ENCODE measurements at regions not wholly inside any gene's neighbourhood (a gene's known extent, or its start where the extent isn't known, plus 50 kb on each side); places are given as distances from the start of the nearest gene placed in this dataset.

DNA sequence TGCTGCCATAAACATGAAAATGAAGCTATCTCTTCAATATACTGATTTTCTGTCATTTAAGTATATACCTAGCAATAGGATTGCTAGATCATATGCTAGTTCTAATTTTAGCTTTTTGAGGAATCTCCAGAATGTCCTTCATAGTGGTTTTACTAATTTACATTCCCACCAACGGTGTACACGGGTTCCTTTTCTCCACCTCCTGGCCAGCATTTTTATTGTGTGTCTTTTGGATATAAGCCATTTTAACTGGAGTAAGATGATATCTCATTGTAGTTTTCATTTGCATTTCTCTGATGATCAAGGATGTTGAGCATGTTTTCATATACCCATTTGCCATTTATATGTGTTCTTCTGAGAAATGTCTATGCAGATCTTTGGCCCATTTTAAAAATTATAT lies 446.5 kb downstream of the GABRG2 start:
- intact Hi-C loops (cut with DNase I) = no loop called here
- no peaks in the 10 kb centered on the region for H3K9me3 ChIP-seq (replicated peaks in 1 of 3)
- H3K4me3 ChIP-seq = no peak overlapping the region
- 69 to 83% (median 80%) methylated on average over 2 of the region's 2 CpGs for WGBS, 4 donors
- H3K27me3 ChIP-seq = no peaks in the 10 kb centered on the region
- TF ChIP-seq CTCF (IDR thresholded peaks at IDR 0.05) (no peak), POLR2A (IDR thresholded peaks at IDR 0.05) (no peak)
- H3K36me3 ChIP-seq (replicated peaks in 1 of 2) = no peaks in the 10 kb centered on the region
- no peak for DNase-seq
- H3K4me1 ChIP-seq (replicated peaks in 1 of 2) = no peaks in the 10 kb centered on the region
- no peak overlapping the region for H3K27ac ChIP-seq

- Histone ChIP-seq H3K27me3 (no peaks in the 10 kb centered on the region), H3K4me3 (no peak overlapping the region), H3K27ac (no peak overlapping the region), H3K4me1 (replicated peaks in 1 of 2) (no peaks in the 10 kb centered on the region), H3K9me3 (replicated peaks in 1 of 3) (no peaks in the 10 kb centered on the region), H3K36me3 (replicated peaks in 1 of 2) (no peaks in the 10 kb centered on the region)
- 72 to 92% (median 81%) methylated on average over 1 of the region's 1 CpG for WGBS, 4 donors
- DNase-seq = no peak
- intact Hi-C loops (cut with DNase I) = no loop called here
- TF ChIP-seq POLR2A (IDR thresholded peaks at IDR 0.05) = no peak
- TF ChIP-seq CTCF (IDR thresholded peaks at IDR 0.05) = no peak
Observed at GRCh38 chr5:162520878-162521277, 453.3 kb downstream of the GABRG2 start.

DNA sequence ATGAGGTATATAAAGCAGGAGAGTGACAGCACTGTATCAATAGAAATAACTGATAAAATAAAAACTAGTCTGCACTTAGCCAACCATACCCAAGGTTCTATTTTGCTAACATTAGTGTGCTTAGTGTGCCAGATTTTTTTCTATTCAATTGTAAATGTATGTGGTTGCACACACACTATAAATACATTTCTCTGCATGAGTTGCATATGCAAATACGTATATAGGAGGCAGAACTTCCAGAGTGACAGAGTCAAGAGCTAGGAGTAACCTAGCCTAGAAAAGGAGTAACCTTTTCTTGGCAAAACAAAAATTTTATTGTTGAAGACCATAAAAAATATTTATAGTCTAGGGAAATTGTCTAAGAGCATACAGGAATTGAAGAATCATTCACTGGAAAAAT lies 461.6 kb downstream of the GABRG2 start:
- no peak for DNase-seq
- 33 to 64% (median 47%) methylated on average over 1 of the region's 1 CpG for WGBS, 4 donors
- Histone ChIP-seq H3K27ac (no peak overlapping the region), H3K27me3 (no peaks in the 10 kb centered on the region), H3K36me3 (replicated peaks in 1 of 2) (no peaks in the 10 kb centered on the region), H3K4me1 (replicated peaks in 1 of 2) (no peaks in the 10 kb centered on the region), H3K4me3 (no peak overlapping the region), H3K9me3 (replicated peaks in 1 of 3) (no peaks in the 10 kb centered on the region)
- no peak for TF ChIP-seq POLR2A (IDR thresholded peaks at IDR 0.05)
- no peak for TF ChIP-seq CTCF (IDR thresholded peaks at IDR 0.05)
- intact Hi-C loops (cut with DNase I) = no loop called here

DNA sequence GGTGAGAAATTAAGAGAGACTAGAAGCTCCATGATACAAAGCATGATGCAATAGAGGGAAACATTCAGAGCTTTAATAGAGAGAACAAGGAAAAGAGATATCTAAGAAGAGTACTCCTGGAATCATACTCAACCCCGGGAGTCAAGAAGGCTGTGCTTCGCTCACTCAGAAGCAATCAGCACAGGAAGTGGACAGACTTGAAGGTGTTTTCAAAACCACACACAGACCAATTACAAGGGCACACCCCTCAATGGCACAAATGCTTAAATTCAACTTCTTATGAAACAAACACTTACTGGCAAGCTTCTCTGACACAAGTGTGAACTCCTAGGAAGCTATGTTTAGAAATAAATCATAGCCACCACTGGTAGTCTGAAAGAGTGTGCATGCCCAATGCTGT lies 462.3 kb downstream of the GABRG2 start:
- no peaks in the 10 kb centered on the region for H3K27me3 ChIP-seq
- H3K27ac ChIP-seq = no peak overlapping the region
- no peaks in the 10 kb centered on the region for H3K36me3 ChIP-seq (replicated peaks in 1 of 2)
- H3K9me3 ChIP-seq (replicated peaks in 1 of 3) = no peaks in the 10 kb centered on the region
- TF ChIP-seq POLR2A (IDR thresholded peaks at IDR 0.05) (no peak), CTCF (IDR thresholded peaks at IDR 0.05) (no peak)
- no peak for DNase-seq
- no peak overlapping the region for H3K4me3 ChIP-seq
- 80 to 89% (median 83%) methylated on average over 2 of the region's 2 CpGs for WGBS, 4 donors
- intact Hi-C loops (cut with DNase I) = no loop called here
- H3K4me1 ChIP-seq (replicated peaks in 1 of 2) = no peaks in the 10 kb centered on the region

Measured in adrenal gland (tissue), 9 donors.